Hippocampal formation (tissue), 2 donors: ENCODE measurements at regions not wholly inside any gene's neighbourhood (a gene's known extent, or its start where the extent isn't known, plus 50 kb on each side); places are given as distances from the start of the nearest gene placed in this dataset.

Experiments used
- DNase-seq, 2 donors: peaks; one replicate each; lab custom pipeline; 2025; lab: John Stamatoyannopoulos, UW

DNA sequence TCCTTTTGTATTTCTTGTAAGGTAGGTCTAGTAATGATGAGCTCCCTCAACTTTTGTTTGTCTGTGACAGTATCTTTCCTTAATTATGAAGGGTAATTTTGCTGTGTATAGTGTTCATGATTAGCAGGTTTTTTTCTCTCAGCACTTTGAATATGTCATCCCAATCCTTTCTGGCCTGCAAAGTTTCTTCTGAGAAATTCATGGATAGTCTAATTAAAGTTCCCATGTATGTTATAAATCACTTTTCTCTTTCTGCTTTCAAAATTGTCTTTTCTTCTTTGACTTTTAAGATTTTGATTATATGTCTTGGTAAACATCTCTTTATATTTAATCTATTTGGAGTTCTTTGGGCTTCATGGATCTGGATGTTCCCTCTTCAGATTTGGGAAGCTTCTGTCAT is 54.3 kb upstream of the ZKSCAN2 start:
- DNase-seq, result no peak

DNA sequence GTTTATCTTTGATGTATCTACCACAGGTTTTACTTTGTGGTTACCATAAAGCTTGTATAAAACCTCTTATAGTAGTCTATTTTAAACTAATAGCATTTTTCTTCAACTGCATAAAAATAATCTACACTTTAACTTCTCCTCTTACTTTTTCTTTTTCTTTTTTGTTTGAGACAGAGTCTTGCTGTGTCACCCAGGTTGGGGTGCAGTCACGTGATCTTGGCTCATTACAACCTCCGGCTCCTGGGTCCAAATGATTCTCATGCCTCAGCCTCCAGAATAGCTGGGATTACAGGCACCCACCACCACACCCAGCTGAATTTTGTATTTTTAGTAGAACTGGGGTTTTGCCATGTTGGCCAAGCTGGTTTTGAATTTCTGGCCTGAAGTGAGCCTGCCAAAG is 53.4 kb upstream of the ZKSCAN2 start:
- no peak for DNase-seq
